Fibroblast of mammary gland (primary cell): ENCODE measurements at regions not wholly inside any gene's neighbourhood (a gene's known extent, or its start where the extent isn't known, plus 50 kb on each side); places are given as distances from the start of the nearest gene placed in this dataset.
A peak's percentile ranks its signal among the peaks of the same experiment; 100 is the strongest.

Experiments
- DNase-seq: peaks from one replicate; pipeline ENCODE4 v3.0.0-alpha.2; 2010; ENCODE audit warnings: low read depth
- H3K4me3 ChIP-seq: 2 replicates; pipeline ENCODE4 v1.5.1; 2011; ENCODE audit warnings: low read depth, mild to moderate bottlenecking, low read length, moderate library complexity; ENCODE audit not compliant: control insufficient read depth
- CTCF ChIP-seq: conservative IDR thresholded peaks from 2 replicates; pipeline ENCODE4 v1.5.1; 2011; ENCODE audit warnings: low read depth, low read length, inconsistent platforms; ENCODE audit not compliant: control insufficient read depth, insufficient read depth

- no peak for DNase-seq
- no peak for TF ChIP-seq CTCF
These were observed 497.5 kb upstream of the CITED2 start for GRCh38 chr6:139871803-139872510.

GRCh38 chr6:139871165-139871710, 496.8 kb upstream of the CITED2 start:
- no peak for TF ChIP-seq CTCF
- no peak overlapping the region for H3K4me3 ChIP-seq

More at GRCh38 chr6:139871803-139872510, 497.5 kb upstream of the CITED2 start:
- no peak overlapping the region for H3K4me3 ChIP-seq

DNA sequence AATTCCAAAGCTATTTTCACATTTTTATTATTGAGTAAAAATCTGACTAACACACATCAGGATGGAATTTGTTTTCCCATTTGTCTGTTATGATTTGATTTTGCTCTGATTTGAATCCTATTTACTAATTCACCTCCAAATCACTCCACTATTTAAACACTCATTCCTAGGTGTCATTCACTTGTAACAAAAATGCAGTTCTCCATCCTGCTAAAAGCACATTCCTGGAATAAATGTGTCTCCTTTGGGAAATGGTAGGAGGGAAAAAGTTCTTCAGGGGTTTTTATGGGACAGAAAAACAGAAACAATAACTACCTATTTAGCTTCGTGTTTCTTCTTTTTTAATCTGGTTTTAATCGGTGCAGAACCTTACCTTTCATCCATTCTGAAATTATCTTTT, 494.1 kb upstream of the CITED2 start:
- no peak for TF ChIP-seq CTCF
- DNase-seq = no peak
- H3K4me3 ChIP-seq = no peak overlapping the region

More at GRCh38 chr6:139871165-139871710, 496.8 kb upstream of the CITED2 start:
- DNase-seq = no peak

- no peak overlapping the region for H3K4me3 ChIP-seq
- no peak for DNase-seq
- no peak for TF ChIP-seq CTCF
These were observed 489.5 kb upstream of the CITED2 start for GRCh38 chr6:139863964-139864363.

DNA sequence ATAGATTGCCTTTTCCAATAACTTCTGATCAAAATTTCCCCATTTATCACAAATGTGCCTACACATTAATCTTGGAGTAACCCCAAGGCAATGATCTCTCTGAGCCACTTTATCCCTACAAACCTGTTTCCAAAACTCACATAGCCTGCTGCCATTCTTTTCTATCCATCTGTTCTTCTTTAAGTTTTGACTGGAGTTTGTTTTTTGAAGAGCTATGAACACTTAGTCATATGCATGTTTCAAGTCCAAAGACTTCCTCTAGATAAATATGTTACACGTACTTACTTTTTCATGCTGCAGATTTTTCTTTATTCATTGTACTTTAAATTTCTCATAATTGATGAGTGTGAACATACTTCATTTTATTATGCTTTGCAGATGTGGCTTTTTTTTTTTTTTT, 488.9 kb upstream of the CITED2 start:
- TF ChIP-seq CTCF = no peak
- H3K4me3 ChIP-seq = no peak overlapping the region
- peak; percentile 64 for DNase-seq

GRCh38 chr6:139862311-139862710, 487.9 kb upstream of the CITED2 start:
- DNase-seq = no peak
- H3K4me3 ChIP-seq = no peak overlapping the region
- no peak for TF ChIP-seq CTCF
